GM21786 (cell line): ENCODE measurements at regions not wholly inside any gene's neighbourhood (a gene's known extent, or its start where the extent isn't known, plus 50 kb on each side); places are given as distances from the start of the nearest gene placed in this dataset.
"Not testable (repeated sequence)": the region's sequence is repeated elsewhere in the genome, so short reads cannot be mapped to it uniquely, and the experiment has no call there.

Source experiments
- ATAC-seq: cut with Tn5 transposase; IDR thresholded peaks from one replicate; pipeline ENCODE4 v1.9.1; 2021; ENCODE audit not compliant: unreplicated experiment

- no peak for ATAC-seq
Measured at GRCh38 chr12:83769151-83769550, 1082.4 kb downstream of the TMTC2 start.

GRCh38 chr12:83767723-83768122 is 1081.0 kb downstream of the TMTC2 start:
- ATAC-seq: no peak

GRCh38 chr12:83763425-83763824 is 1076.7 kb downstream of the TMTC2 start:
- ATAC-seq: no peak

- no peak for ATAC-seq
Measured at GRCh38 chr12:83759906-83760305, 1073.2 kb downstream of the TMTC2 start.

- ATAC-seq: no peak
Measured at GRCh38 chr12:83758888-83759631, 1072.4 kb downstream of the TMTC2 start.

GRCh38 chr12:83753904-83754303 is 1067.2 kb downstream of the TMTC2 start:
- no peak for ATAC-seq

GRCh38 chr12:83753205-83753604 is 1066.5 kb downstream of the TMTC2 start:
- no peak for ATAC-seq

GRCh38 chr12:83739607-83740006 is 1052.9 kb downstream of the TMTC2 start:
- no peak for ATAC-seq

- ATAC-seq: no peak
Measured at GRCh38 chr12:83710851-83711250, 1024.1 kb downstream of the TMTC2 start.

GRCh38 chr12:83709899-83710298 is 1023.2 kb downstream of the TMTC2 start:
- no peak for ATAC-seq

GRCh38 chr12:83700838-83701237 is 1014.1 kb downstream of the TMTC2 start:
- no peak for ATAC-seq

- not testable (repeated sequence) for ATAC-seq
Measured at GRCh38 chr12:83696311-83696710, 1009.6 kb downstream of the TMTC2 start.

- no peak for ATAC-seq
Measured at GRCh38 chr12:83691730-83692129, 1005.0 kb downstream of the TMTC2 start.

GRCh38 chr12:83690465-83690864 is 1003.8 kb downstream of the TMTC2 start:
- no peak for ATAC-seq

GRCh38 chr12:83689333-83689732 is 1002.6 kb downstream of the TMTC2 start:
- no peak for ATAC-seq

GRCh38 chr12:83676781-83677295 is 990.1 kb downstream of the TMTC2 start:
- ATAC-seq: no peak

- ATAC-seq: no peak
Measured at GRCh38 chr12:83666690-83667089, 980.0 kb downstream of the TMTC2 start.

- no peak for ATAC-seq
Measured at GRCh38 chr12:83665634-83666218, 979.0 kb downstream of the TMTC2 start.

GRCh38 chr12:83664650-83665049 is 977.9 kb downstream of the TMTC2 start:
- ATAC-seq: no peak

GRCh38 chr12:83660727-83661358 is 974.1 kb downstream of the TMTC2 start:
- no peak for ATAC-seq

- no peak for ATAC-seq
Measured at GRCh38 chr12:83659321-83659720, 972.6 kb downstream of the TMTC2 start.

GRCh38 chr12:83656004-83656403 is 969.3 kb downstream of the TMTC2 start:
- no peak for ATAC-seq
